Ovary (tissue), 7 donors: ENCODE measurements at regions not wholly inside any gene's neighbourhood (a gene's known extent, or its start where the extent isn't known, plus 50 kb on each side); places are given as distances from the start of the nearest gene placed in this dataset.

Source experiments
- DNase-seq, 5 donors: peaks; one replicate each; pipeline ENCODE4 v3.0.0-alpha.2; 2019 to 2020
- H3K27ac ChIP-seq, 2 donors: fragments of 200-600 bp; one replicate each; pipeline versions ENCODE4 v1.5.1 to v1.8.0; 2019 to 2022
- H3K27me3 ChIP-seq: fragments of 200-600 bp; one replicate; pipeline ENCODE4 v1.8.0; 2022
- H3K36me3 ChIP-seq: fragments of 200-600 bp; sonication (generic); one replicate; pipeline ENCODE4 v1.5.1; 2019
- H3K4me1 ChIP-seq: one replicate; pipeline ENCODE4 v1.8.1; 2013; ENCODE audit warnings: mild to moderate bottlenecking, moderate library complexity; ENCODE audit not compliant: insufficient read depth
- H3K4me3 ChIP-seq: fragments of 200-600 bp; sonication (generic); one replicate; pipeline ENCODE4 v1.5.1; 2017
- H3K9me3 ChIP-seq, 2 donors: fragments of 200-600 bp in 1 of 2; sonication (generic) in 1 of 2; one replicate each; pipeline versions ENCODE4 v1.5.1 to v1.8.1; 2013 to 2019; ENCODE audit warnings: mild to moderate bottlenecking in 1 of 2, moderate library complexity in 1 of 2
- CTCF ChIP-seq, 3 donors: fragments of 450-650 bp in 2 of 3; fragments of 200-600 bp in 1 of 3; IDR thresholded peaks; one replicate each; pipeline versions ENCODE4 v1.5.1 to v1.8.0; 2016 to 2022; ENCODE audit warnings: antibody characterized with exemption in 3 of 3, mild to moderate bottlenecking in 1 of 3
- EP300 ChIP-seq: sonication (generic); formaldehyde crosslinking; IDR thresholded peaks from one replicate; pipeline ENCODE4 v1.6.1; 2017; ENCODE audit warnings: antibody characterized with exemption
- POLR2A ChIP-seq: fragments of 450-650 bp; IDR thresholded peaks from one replicate; pipeline ENCODE4 v1.6.1; 2017; ENCODE audit warnings: antibody characterized with exemption, mild to moderate bottlenecking, moderate library complexity
- WGBS, 3 donors: extraction: QIAGEN DNeasy Blood & Tissue Kit in 1 of 3; methylation state at CpG; one replicate each; pipeline versions ENCODE4 v1.1.5 to v1.1.7; 2013 to 2017; 5-methylcytosine and 5-hydroxymethylcytosine counted together
- intact Hi-C, 4 donors: fragments of 100-400 bp; cut with DNase I; formaldehyde crosslinking; loops; one replicate each; pipeline versions ENCODE4 v1.11.0 to v1.15.1; 2022 to 2023
- donor health status: DM: no; HTN: no; CAD: no; lungs with moderate emphysema.
- donor health status: DM: no; HTN: no; CAD: no.
- donor health status: Bipolar disorder and iron deficiency.
- donor health status: DM: no; HTN: no; CAD: no.
- donor health status: DM: yes; HTN: yes; CAD: no.

- Histone ChIP-seq H3K4me1 (peaks cover 3% of the 10 kb centered on the region), H3K27me3 (no peaks in the 10 kb centered on the region), H3K9me3 (no peaks in the 10 kb centered on the region), H3K27ac (no peak overlapping the region), H3K4me3 (no peak overlapping the region), H3K36me3 (no peaks in the 10 kb centered on the region)
- intact Hi-C loops, result loop anchor here in 1 of 4 donors (5.0 to 10.0 kb wide), 2 partner anchors 162 to 279 kb away; partner anchors contain the start of gene RASL11A
- DNase-seq, result no peak
- TF ChIP-seq POLR2A (no peak), EP300 (no peak), CTCF (IDR thresholded peaks at IDR 0.05) (no peak)
- 58 to 68% (median 60%) methylated on average over 4 of the region's 4 CpGs for WGBS, 3 donors
Observed at GRCh38 chr13:26992951-26993719, 178.5 kb downstream of the USP12 start.

- no peak for DNase-seq
- TF ChIP-seq CTCF (IDR thresholded peaks at IDR 0.05) (no peak), EP300 (no peak), POLR2A (no peak)
- H3K36me3 ChIP-seq, result no peaks in the 10 kb centered on the region
- H3K4me1 ChIP-seq, result peaks cover 3% of the 10 kb centered on the region
- no peak overlapping the region for H3K27ac ChIP-seq
- intact Hi-C loops, result loop anchor here in 1 of 4 donors (5.0 to 10.0 kb wide), 2 partner anchors 163 to 281 kb away; partner anchors contain the start of gene RASL11A
- H3K27me3 ChIP-seq, result no peaks in the 10 kb centered on the region
- 49 to 57% (median 55%) methylated on average over 12 of the region's 12 CpGs for WGBS, 3 donors
- H3K4me3 ChIP-seq, result no peak overlapping the region
- H3K9me3 ChIP-seq, result no peaks in the 10 kb centered on the region
Observed at GRCh38 chr13:26991508-26992181, 180.0 kb downstream of the USP12 start.

GRCh38 chr13:26989957-26990713 lies 181.5 kb downstream of the USP12 start:
- TF ChIP-seq EP300 (no peak), CTCF (IDR thresholded peaks at IDR 0.05) (no peak), POLR2A (no peak)
- Histone ChIP-seq H3K4me1 (peaks cover 3% of the 10 kb centered on the region), H3K9me3 (no peaks in the 10 kb centered on the region), H3K27ac (no peak overlapping the region), H3K27me3 (no peaks in the 10 kb centered on the region), H3K4me3 (no peak overlapping the region), H3K36me3 (no peaks in the 10 kb centered on the region)
- 65 to 79% (median 72%) methylated on average over 16 of the region's 16 CpGs for WGBS, 3 donors
- DNase-seq, result no peak
- intact Hi-C loops, result loop anchor here (5.0 to 10.0 kb wide), 6 partner anchors 165 to 835 kb away; partner anchors contain the start of gene RASL11A (in 1 of the 4)

- no peak for TF ChIP-seq EP300
- WGBS, 3 donors, result 36 to 58% (median 51%) methylated on average over 15 of the region's 15 CpGs
- no peaks in the 10 kb centered on the region for H3K9me3 ChIP-seq
- no peaks in the 10 kb centered on the region for H3K36me3 ChIP-seq
- intact Hi-C loops, result loop anchor here in 3 of 4 donors (5.0 to 10.0 kb wide), 4 partner anchors 368 to 835 kb away; no protein-coding TSS in a partner anchor
- no peak overlapping the region for H3K4me3 ChIP-seq
- peaks cover 3% of the 10 kb centered on the region for H3K4me1 ChIP-seq
- no peak for DNase-seq
- no peaks in the 10 kb centered on the region for H3K27me3 ChIP-seq
- no peak overlapping the region for H3K27ac ChIP-seq
Observed at GRCh38 chr13:26989261-26989956, 182.2 kb downstream of the USP12 start.
